ENCODE measurements at regions not wholly inside any gene's neighbourhood (a gene's known extent, or its start where the extent isn't known, plus 50 kb on each side); places are given as distances from the start of the nearest gene placed in this dataset.

- TF ChIP-seq, protein P1, sequence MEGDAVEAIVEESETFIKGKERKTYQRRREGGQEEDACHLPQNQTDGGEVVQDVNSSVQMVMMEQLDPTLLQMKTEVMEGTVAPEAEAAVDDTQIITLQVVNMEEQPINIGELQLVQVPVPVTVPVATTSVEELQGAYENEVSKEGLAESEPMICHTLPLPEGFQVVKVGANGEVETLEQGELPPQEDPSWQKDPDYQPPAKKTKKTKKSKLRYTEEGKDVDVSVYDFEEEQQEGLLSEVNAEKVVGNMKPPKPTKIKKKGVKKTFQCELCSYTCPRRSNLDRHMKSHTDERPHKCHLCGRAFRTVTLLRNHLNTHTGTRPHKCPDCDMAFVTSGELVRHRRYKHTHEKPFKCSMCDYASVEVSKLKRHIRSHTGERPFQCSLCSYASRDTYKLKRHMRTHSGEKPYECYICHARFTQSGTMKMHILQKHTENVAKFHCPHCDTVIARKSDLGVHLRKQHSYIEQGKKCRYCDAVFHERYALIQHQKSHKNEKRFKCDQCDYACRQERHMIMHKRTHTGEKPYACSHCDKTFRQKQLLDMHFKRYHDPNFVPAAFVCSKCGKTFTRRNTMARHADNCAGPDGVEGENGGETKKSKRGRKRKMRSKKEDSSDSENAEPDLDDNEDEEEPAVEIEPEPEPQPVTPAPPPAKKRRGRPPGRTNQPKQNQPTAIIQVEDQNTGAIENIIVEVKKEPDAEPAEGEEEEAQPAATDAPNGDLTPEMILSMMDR (IDR thresholded peaks at IDR 0.05), result no peak
- TF ChIP-seq POLR2A (IDR thresholded peaks at IDR 0.05), result no peak
Measured at GRCh38 chr10:78356291-78356900, 322.7 kb downstream of the RPS24 start.

Measured in right lobe of liver (tissue), 4 donors.